Sigmoid colon (tissue), 4 donors: ENCODE measurements at regions not wholly inside any gene's neighbourhood (a gene's known extent, or its start where the extent isn't known, plus 50 kb on each side); places are given as distances from the start of the nearest gene placed in this dataset.
"Not testable (repeated sequence)": the region's sequence is repeated elsewhere in the genome, so short reads cannot be mapped to it uniquely, and the experiment has no call there.

Source experiments
- CTCF ChIP-seq, 4 experiments: fragments of 450-650 bp in 3 of 4; fragments of 200-600 bp in 1 of 4; IDR thresholded peaks; one replicate each; pipeline ENCODE4 v1.5.1; 2016 to 2019; ENCODE audit warnings: antibody characterized with exemption in 4 of 4, mild to moderate bottlenecking in 3 of 4, moderate library complexity in 2 of 4
- EP300 ChIP-seq, 4 donors: sonication (generic); formaldehyde crosslinking; IDR thresholded peaks; one replicate each; pipeline ENCODE4 v1.6.1; 2017; ENCODE audit warnings: antibody characterized with exemption in 4 of 4
- POLR2A ChIP-seq, 2 donors: fragments of 450-650 bp; IDR thresholded peaks; one replicate each; pipeline ENCODE4 v1.6.1; 2016; ENCODE audit warnings: antibody characterized with exemption in 2 of 2, mild to moderate bottlenecking in 2 of 2, moderate library complexity in 2 of 2
- POLR2AphosphoS5 ChIP-seq, 4 donors: sonication (generic); formaldehyde crosslinking; IDR thresholded peaks; one replicate each; pipeline ENCODE4 v1.6.1; 2017; ENCODE audit warnings: antibody characterized with exemption in 4 of 4

- TF ChIP-seq POLR2A, CTCF, POLR2AphosphoS5, EP300 (IDR thresholded peaks at IDR 0.05): not testable (repeated sequence)
Observed at GRCh38 chr15:31636911-31637310, 310.3 kb downstream of the KLF13 start.
